ENCODE measurements at regions not wholly inside any gene's neighbourhood (a gene's known extent, or its start where the extent isn't known, plus 50 kb on each side); places are given as distances from the start of the nearest gene placed in this dataset.

DNA sequence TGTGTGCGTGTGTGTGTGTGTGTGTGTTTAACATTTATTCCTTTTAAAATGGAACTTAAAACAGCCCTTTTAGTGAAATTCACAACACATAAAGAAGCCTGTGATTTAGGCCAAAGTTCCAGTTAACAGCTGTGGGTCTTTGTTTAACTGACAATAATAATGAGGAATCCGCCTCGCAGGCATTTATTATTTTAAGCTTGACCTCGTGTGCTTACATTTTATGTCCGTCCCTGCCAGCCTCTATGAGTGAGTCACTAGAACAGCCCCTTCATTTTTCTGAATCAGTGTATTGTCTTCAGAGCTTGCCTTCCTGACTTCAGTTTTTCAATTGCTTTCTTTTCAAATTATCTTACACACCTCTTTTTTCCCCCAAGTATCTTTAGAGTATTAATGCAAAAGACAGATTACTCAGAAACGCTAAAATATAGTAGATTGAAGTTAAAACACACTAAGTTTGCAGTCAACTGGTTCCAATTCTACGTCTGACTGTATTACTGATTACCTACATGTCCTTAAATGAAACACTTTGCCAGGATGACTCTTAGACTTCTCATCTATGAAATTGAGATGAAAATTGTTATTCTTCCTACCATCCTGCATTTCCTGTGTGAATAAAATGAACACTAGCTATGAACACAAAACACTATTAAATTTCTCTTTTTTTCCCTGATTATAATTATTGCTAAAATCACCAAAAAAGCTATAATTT lies 319.6 kb upstream of the HS3ST1 start:
- TF ChIP-seq EP300 (IDR thresholded peaks at IDR 0.05), result no peak
- no peak for TF ChIP-seq POLR2AphosphoS5 (IDR thresholded peaks at IDR 0.05)
- TF ChIP-seq POLR2A (IDR thresholded peaks at IDR 0.05), result no peak
- TF ChIP-seq, protein P1, sequence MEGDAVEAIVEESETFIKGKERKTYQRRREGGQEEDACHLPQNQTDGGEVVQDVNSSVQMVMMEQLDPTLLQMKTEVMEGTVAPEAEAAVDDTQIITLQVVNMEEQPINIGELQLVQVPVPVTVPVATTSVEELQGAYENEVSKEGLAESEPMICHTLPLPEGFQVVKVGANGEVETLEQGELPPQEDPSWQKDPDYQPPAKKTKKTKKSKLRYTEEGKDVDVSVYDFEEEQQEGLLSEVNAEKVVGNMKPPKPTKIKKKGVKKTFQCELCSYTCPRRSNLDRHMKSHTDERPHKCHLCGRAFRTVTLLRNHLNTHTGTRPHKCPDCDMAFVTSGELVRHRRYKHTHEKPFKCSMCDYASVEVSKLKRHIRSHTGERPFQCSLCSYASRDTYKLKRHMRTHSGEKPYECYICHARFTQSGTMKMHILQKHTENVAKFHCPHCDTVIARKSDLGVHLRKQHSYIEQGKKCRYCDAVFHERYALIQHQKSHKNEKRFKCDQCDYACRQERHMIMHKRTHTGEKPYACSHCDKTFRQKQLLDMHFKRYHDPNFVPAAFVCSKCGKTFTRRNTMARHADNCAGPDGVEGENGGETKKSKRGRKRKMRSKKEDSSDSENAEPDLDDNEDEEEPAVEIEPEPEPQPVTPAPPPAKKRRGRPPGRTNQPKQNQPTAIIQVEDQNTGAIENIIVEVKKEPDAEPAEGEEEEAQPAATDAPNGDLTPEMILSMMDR (IDR thresholded peaks at IDR 0.05), result no peak
- H3K27ac ChIP-seq, result peak overlapping the region in 1 of 4 donors; percentile 34
- H3K9me3 ChIP-seq, result no peaks in the 10 kb centered on the region
- peak in 1 of 2 donors; percentile 64 for ATAC-seq (ENCODE audit: low FRiP score in 2 of 2)
- H3K4me3 ChIP-seq, result no peak overlapping the region
- peaks cover 0 to 2% (median 0%) of the 10 kb centered on the region in 4 donors for H3K4me1 ChIP-seq
- DNase-seq, result no peak
- H3K27me3 ChIP-seq, result no peaks in the 10 kb centered on the region
- H3K36me3 ChIP-seq, result no peaks in the 10 kb centered on the region
- 35 to 51% methylated on average over 7 of the region's 7 CpGs for WGBS, 2 donors

DNA sequence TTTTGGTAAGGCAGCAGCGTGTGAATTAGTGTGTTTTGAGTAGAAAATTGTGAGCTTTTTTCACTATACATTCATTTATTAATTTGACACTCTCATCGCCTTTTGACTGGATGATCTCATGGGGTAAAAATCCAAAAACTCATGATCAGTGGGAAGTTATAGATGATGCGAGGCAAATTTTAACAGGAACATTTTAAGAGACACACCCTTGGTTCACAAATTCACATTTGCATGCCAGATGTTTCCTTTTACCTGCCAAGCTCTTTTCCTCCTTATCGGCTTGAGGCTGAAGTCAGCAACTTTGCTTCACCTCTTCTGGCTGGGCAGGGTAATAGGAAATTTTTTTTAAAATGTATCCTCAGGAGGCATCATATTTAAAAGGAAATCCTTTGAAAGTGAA lies 318.0 kb upstream of the HS3ST1 start:
- TF ChIP-seq, protein P1 (IDR thresholded peaks at IDR 0.05), result no peak
- Histone ChIP-seq H3K27ac (no peak overlapping the region), H3K27me3 (no peaks in the 10 kb centered on the region), H3K4me1 (peaks cover 0 to 2% (median 0%) of the 10 kb centered on the region in 4 donors), H3K36me3 (no peaks in the 10 kb centered on the region), H3K4me3 (no peak overlapping the region), H3K9me3 (no peaks in the 10 kb centered on the region)
- WGBS, 2 donors, result 54 to 63% methylated on average over 4 of the region's 4 CpGs
- peak in 1 of 2 donors; percentile 26 for ATAC-seq (ENCODE audit: low FRiP score in 2 of 2)
- DNase-seq, result no peak

DNA sequence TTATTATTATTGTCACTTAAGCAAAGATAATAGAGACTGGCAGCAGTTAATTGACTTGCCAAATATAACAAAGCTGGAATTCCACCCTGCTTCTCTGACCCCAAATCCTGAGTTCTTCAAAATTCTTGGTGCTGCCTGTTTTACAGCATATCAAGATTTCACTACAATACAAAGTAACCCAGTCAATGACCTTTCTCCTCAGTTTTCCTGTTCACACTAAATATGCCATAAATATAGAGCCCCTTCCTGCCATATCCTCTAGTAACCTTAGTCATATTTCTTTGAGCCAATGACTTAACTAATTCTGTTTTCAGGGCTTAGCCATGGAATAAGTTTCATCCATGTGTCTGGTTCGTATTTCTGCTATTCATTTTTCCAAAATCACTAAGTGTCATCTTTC lies 315.3 kb upstream of the HS3ST1 start:
- H3K9me3 ChIP-seq, result no peaks in the 10 kb centered on the region
- WGBS, 2 donors, result 81 to 83% methylated on average over 1 of the region's 1 CpG
- no peak for DNase-seq

DNA sequence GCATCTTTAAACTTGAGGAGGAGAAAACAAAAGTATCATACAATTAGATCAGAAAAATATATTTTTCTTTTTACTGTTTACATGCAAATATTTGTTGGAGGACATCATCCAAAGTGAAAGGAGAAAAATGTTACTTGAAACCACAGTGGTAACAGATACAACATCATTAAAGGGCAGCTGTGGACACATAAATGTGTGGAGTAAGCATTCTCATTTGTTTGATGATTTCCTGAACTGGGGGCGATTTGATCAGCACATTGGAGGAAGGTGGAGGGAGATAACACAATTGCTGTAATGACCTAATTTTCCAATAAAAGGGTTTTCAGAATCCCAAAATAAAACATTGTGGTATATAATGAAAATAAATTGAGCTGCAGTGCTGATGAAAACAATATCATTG lies 314.5 kb upstream of the HS3ST1 start:
- H3K27me3 ChIP-seq, result no peaks in the 10 kb centered on the region
- DNase-seq (no peak), ATAC-seq (ENCODE audit: low FRiP score in 2 of 2) (no peak)
- no peaks in the 10 kb centered on the region for H3K9me3 ChIP-seq
- H3K4me1 ChIP-seq, result peaks cover 0 to 6% (median 0%) of the 10 kb centered on the region in 4 donors
- H3K36me3 ChIP-seq, result no peaks in the 10 kb centered on the region
- no peak overlapping the region for H3K27ac ChIP-seq
- 68 to 69% methylated on average over 1 of the region's 1 CpG for WGBS, 2 donors
- TF ChIP-seq POLR2AphosphoS5 (IDR thresholded peaks at IDR 0.05) (no peak), POLR2A (IDR thresholded peaks at IDR 0.05) (no peak)
- H3K4me3 ChIP-seq, result no peak overlapping the region

More for the DNA sequence above, 315.3 kb upstream of the HS3ST1 start:
- ATAC-seq (ENCODE audit: low FRiP score in 2 of 2), result no peak
- Histone ChIP-seq H3K36me3 (no peaks in the 10 kb centered on the region), H3K4me1 (peaks cover 0 to 6% (median 0%) of the 10 kb centered on the region in 4 donors), H3K27me3 (no peaks in the 10 kb centered on the region), H3K27ac (no peak overlapping the region), H3K4me3 (no peak overlapping the region)
- no peak for TF ChIP-seq POLR2AphosphoS5 (IDR thresholded peaks at IDR 0.05)
- TF ChIP-seq EP300 (IDR thresholded peaks at IDR 0.05), result no peak
- no peak for TF ChIP-seq POLR2A (IDR thresholded peaks at IDR 0.05)
- TF ChIP-seq, protein P1 (IDR thresholded peaks at IDR 0.05), result no peak

DNA sequence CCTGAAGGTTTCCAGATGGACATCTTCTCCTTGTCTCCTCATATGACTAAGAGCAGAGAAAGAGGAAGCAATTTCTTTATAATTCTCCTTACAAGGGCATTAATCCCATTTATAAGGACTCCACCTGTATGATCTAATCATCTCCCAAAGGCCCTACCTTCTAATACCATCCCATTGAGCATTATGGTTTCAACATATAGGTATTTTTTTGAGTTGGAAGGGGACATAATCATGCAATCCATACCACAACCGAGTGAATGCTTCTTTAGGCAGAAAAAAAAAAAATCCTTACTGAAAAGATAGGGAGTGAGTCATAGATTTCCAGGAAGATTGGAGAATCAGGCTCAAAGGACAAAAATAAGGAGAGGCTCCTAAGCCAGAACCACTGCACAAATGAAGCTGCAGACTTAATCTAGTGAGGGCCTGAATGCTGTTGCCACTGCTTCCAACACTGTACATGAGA lies 312.5 kb upstream of the HS3ST1 start:
- WGBS, 2 donors, result 50 to 58% methylated on average over 1 of the region's 1 CpG
- ATAC-seq (ENCODE audit: low FRiP score in 2 of 2) (peak in 1 of 2 donors; percentile 54), DNase-seq (no peak)
- Histone ChIP-seq H3K4me1 (peaks cover 0 to 4% (median 0%) of the 10 kb centered on the region in 4 donors), H3K36me3 (no peaks in the 10 kb centered on the region), H3K27me3 (no peaks in the 10 kb centered on the region), H3K4me3 (no peak overlapping the region), H3K9me3 (no peaks in the 10 kb centered on the region), H3K27ac (no peak overlapping the region)
- no peak for TF ChIP-seq POLR2A (IDR thresholded peaks at IDR 0.05)
- TF ChIP-seq, protein P1 (IDR thresholded peaks at IDR 0.05), result no peak
- TF ChIP-seq POLR2AphosphoS5 (IDR thresholded peaks at IDR 0.05), result no peak
- TF ChIP-seq EP300 (IDR thresholded peaks at IDR 0.05), result no peak
